ENCODE measurements at regions not wholly inside any gene's neighbourhood (a gene's known extent, or its start where the extent isn't known, plus 50 kb on each side); places are given as distances from the start of the nearest gene placed in this dataset.

GRCh38 chr3:70737666-70738290 lies 425.3 kb upstream of the MDFIC2 start:
- no peak for DNase-seq
- CTCF ChIA-PET = no interaction called here
- H3K4me3 Mint-ChIP-seq = no peak overlapping the region
- POLR2A ChIA-PET = no interaction called here
- intact Hi-C loops (cut with micrococcal nuclease) = no loop called here
- peaks cover 8% of the 10 kb centered on the region for H3K4me1 Mint-ChIP-seq (ENCODE audit: low read depth)
- peaks cover 3% of the 10 kb centered on the region for H3K27me3 Mint-ChIP-seq
- H3K36me3 Mint-ChIP-seq (ENCODE audit: low read depth) = no peaks in the 10 kb centered on the region
- no peak overlapping the region for H3K27ac Mint-ChIP-seq
- ATAC-seq = no peak
- TF ChIP-seq CTCF (IDR thresholded peaks at IDR 0.05) = no peak
- no peaks in the 10 kb centered on the region for H3K9me3 Mint-ChIP-seq

DNA sequence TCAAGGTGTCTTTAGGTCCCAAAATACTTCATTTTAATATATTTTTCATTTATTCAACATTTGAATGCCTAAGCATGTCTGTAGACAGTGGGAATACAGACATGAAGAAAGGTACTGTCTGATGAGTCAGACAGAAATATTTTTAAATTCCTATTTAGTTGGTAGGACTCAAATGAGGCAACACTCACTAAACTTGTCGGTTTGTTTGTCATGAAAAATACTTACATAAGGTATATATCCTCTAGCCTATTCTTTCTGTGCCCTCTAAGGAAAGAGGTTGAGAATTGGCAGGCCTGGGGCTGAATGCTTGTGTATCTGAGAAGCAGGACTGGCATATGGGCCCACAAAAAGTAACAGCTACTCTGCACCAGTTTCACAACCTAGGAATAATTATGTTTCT lies 423.6 kb upstream of the MDFIC2 start:
- H3K36me3 Mint-ChIP-seq (ENCODE audit: low read depth) = no peaks in the 10 kb centered on the region
- peaks cover 8% of the 10 kb centered on the region for H3K4me1 Mint-ChIP-seq (ENCODE audit: low read depth)
- ATAC-seq (no peak), DNase-seq (no peak)
- no peak overlapping the region for H3K4me3 Mint-ChIP-seq
- POLR2A ChIA-PET = interaction anchor here (0.6 kb wide), 1 partner anchor 1678 kb away, joined by 3 read pairs; no protein-coding TSS in a partner anchor
- H3K27ac Mint-ChIP-seq = no peak overlapping the region
- intact Hi-C loops (cut with micrococcal nuclease) = no loop called here
- TF ChIP-seq CTCF (IDR thresholded peaks at IDR 0.05) = no peak
- CTCF ChIA-PET = interaction anchor here (1.3 kb wide), 1 partner anchor 13 kb away, joined by 3 read pairs; no protein-coding TSS in a partner anchor
- H3K9me3 Mint-ChIP-seq = no peaks in the 10 kb centered on the region
- peaks cover 6% of the 10 kb centered on the region for H3K27me3 Mint-ChIP-seq

- no peak overlapping the region for H3K4me3 Mint-ChIP-seq
- no peak overlapping the region for H3K27ac Mint-ChIP-seq
- no peaks in the 10 kb centered on the region for H3K36me3 Mint-ChIP-seq (ENCODE audit: low read depth)
- ChIA-PET POLR2A (no interaction called here), CTCF (no interaction called here)
- intact Hi-C loops (cut with micrococcal nuclease) = no loop called here
- peaks cover 8% of the 10 kb centered on the region for H3K4me1 Mint-ChIP-seq (ENCODE audit: low read depth)
- H3K9me3 Mint-ChIP-seq = no peaks in the 10 kb centered on the region
- DNase-seq (no peak), ATAC-seq (no peak)
- peaks cover 10% of the 10 kb centered on the region for H3K27me3 Mint-ChIP-seq
- TF ChIP-seq CTCF (IDR thresholded peaks at IDR 0.05) = no peak
These were observed 422.3 kb upstream of the MDFIC2 start for GRCh38 chr3:70734756-70735155.

- intact Hi-C loops (cut with micrococcal nuclease) = no loop called here
- ChIA-PET CTCF (interaction anchor here (0.5 kb wide), 1 partner anchor 14 kb away, joined by 3 read pairs; no protein-coding TSS in a partner anchor), POLR2A (no interaction called here)
- TF ChIP-seq CTCF (IDR thresholded peaks at IDR 0.05) = no peak
- Mint-ChIP-seq H3K27me3 (peaks cover 10% of the 10 kb centered on the region), H3K4me3 (no peak overlapping the region), H3K9me3 (no peaks in the 10 kb centered on the region), H3K4me1 (ENCODE audit: low read depth) (no peaks in the 10 kb centered on the region), H3K36me3 (ENCODE audit: low read depth) (no peaks in the 10 kb centered on the region), H3K27ac (no peak overlapping the region)
- DNase-seq (no peak), ATAC-seq (no peak)
These were observed 418.6 kb upstream of the MDFIC2 start for GRCh38 chr3:70731046-70731445.

GRCh38 chr3:70729845-70730244 lies 417.4 kb upstream of the MDFIC2 start:
- Mint-ChIP-seq H3K9me3 (no peaks in the 10 kb centered on the region), H3K27ac (no peak overlapping the region), H3K36me3 (ENCODE audit: low read depth) (no peaks in the 10 kb centered on the region), H3K27me3 (peaks cover 13% of the 10 kb centered on the region), H3K4me1 (ENCODE audit: low read depth) (no peaks in the 10 kb centered on the region), H3K4me3 (no peak overlapping the region)
- POLR2A ChIA-PET = no interaction called here
- ATAC-seq = no peak
- intact Hi-C loops (cut with micrococcal nuclease) = no loop called here
- CTCF ChIA-PET = no interaction called here
- DNase-seq = no peak
- no peak for TF ChIP-seq CTCF (IDR thresholded peaks at IDR 0.05)

Measured in activated CD8-positive, alpha-beta T cell treated with anti-CD3 and anti-CD28 coated beads for 36 hours (primary cell).